ENCODE measurements at regions not wholly inside any gene's neighbourhood (a gene's known extent, or its start where the extent isn't known, plus 50 kb on each side); places are given as distances from the start of the nearest gene placed in this dataset.
A peak's percentile ranks its signal among the peaks of the same experiment; 100 is the strongest.

GRCh38 chr21:35682904-35683549 lies 377.3 kb downstream of the SETD4 start:
- DNase-seq = no peak

GRCh38 chr21:35681946-35682345 lies 378.4 kb downstream of the SETD4 start:
- no peak for DNase-seq

- DNase-seq = no peak
Measured at GRCh38 chr21:35679076-35679475, 381.2 kb downstream of the SETD4 start.

GRCh38 chr21:35678393-35678792 lies 381.9 kb downstream of the SETD4 start:
- DNase-seq = no peak

GRCh38 chr21:35677298-35677841 lies 383.0 kb downstream of the SETD4 start:
- no peak for DNase-seq

GRCh38 chr21:35674895-35675470 lies 385.3 kb downstream of the SETD4 start:
- DNase-seq = no peak

GRCh38 chr21:35674091-35674671 lies 386.1 kb downstream of the SETD4 start:
- no peak for DNase-seq

- no peak for DNase-seq
Measured at GRCh38 chr21:35672313-35672712, 388.0 kb downstream of the SETD4 start.

GRCh38 chr21:35664683-35665082 lies 395.6 kb downstream of the SETD4 start:
- DNase-seq = peak; percentile 5 to 14

- no peak for DNase-seq
Measured at GRCh38 chr21:35663856-35664606, 396.3 kb downstream of the SETD4 start.

- no peak for DNase-seq
Measured at GRCh38 chr21:35658242-35658641, 402.1 kb downstream of the SETD4 start.

- no peak for DNase-seq
Measured at GRCh38 chr21:35652872-35653271, 407.5 kb downstream of the SETD4 start.

- DNase-seq = no peak
Measured at GRCh38 chr21:35652196-35652595, 408.1 kb downstream of the SETD4 start.

GRCh38 chr21:35651196-35651595 lies 409.1 kb downstream of the SETD4 start:
- no peak for DNase-seq

- DNase-seq = no peak
Measured at GRCh38 chr21:35649186-35649585, 411.1 kb downstream of the SETD4 start.

- DNase-seq = no peak
Measured at GRCh38 chr21:35648512-35648911, 411.8 kb downstream of the SETD4 start.

- no peak for DNase-seq
Measured at GRCh38 chr21:35646606-35647005, 413.7 kb downstream of the SETD4 start.

GRCh38 chr21:35645991-35646390 lies 414.3 kb downstream of the SETD4 start:
- DNase-seq = no peak

GRCh38 chr21:35644523-35644922 lies 415.8 kb downstream of the SETD4 start:
- no peak for DNase-seq

- no peak for DNase-seq
Measured at GRCh38 chr21:35643176-35643575, 417.1 kb downstream of the SETD4 start.

- DNase-seq = no peak
Measured at GRCh38 chr21:35641271-35642016, 418.9 kb downstream of the SETD4 start.

GRCh38 chr21:35637431-35637830 lies 422.9 kb downstream of the SETD4 start:
- DNase-seq = no peak

- no peak for DNase-seq
Measured at GRCh38 chr21:35635994-35636393, 424.3 kb downstream of the SETD4 start.

Data from activated CD4-positive, alpha-beta T cell treated with anti-CD3 and anti-CD28 coated beads, Interleukin-2, amount 50 U/mL, for 48 hours (primary cell).